Adrenal gland (tissue), 9 donors: ENCODE measurements at regions not wholly inside any gene's neighbourhood (a gene's known extent, or its start where the extent isn't known, plus 50 kb on each side); places are given as distances from the start of the nearest gene placed in this dataset.

Experiments used
- DNase-seq, 7 donors: peaks; one replicate each; pipeline ENCODE4 v3.0.0-alpha.2; 2019 to 2020
- H3K27ac ChIP-seq, 5 donors: fragments of 200-600 bp; sonication (generic) in 4 of 5; 1 replicate in 3 of 5; 2 replicates in 2 of 5; pipeline versions ENCODE4 v1.5.1 to v1.8.0; 2016 to 2020; ENCODE audit warnings: mild to moderate bottlenecking in 1 of 5
- H3K27me3 ChIP-seq: fragments of 200-600 bp; 2 replicates; pipeline ENCODE4 v1.8.0; 2021
- H3K36me3 ChIP-seq, 2 donors: fragments of 200-600 bp; replicated peaks in 1 of 2; 1 replicate in 1 of 2; 2 replicates in 1 of 2; pipeline versions ENCODE4 v1.5.1 to v1.8.0; 2018 to 2022
- H3K4me1 ChIP-seq, 2 donors: fragments of 200-600 bp; replicated peaks in 1 of 2; 1 replicate in 1 of 2; 2 replicates in 1 of 2; pipeline versions ENCODE4 v1.5.1 to v1.8.0; 2018 to 2021
- H3K4me3 ChIP-seq, 4 donors: fragments of 200-600 bp; sonication (generic) in 3 of 4; one replicate each; pipeline ENCODE4 v1.5.1; 2016 to 2018
- H3K9me3 ChIP-seq, 3 donors: fragments of 200-600 bp; sonication (generic) in 1 of 3; replicated peaks in 1 of 3; 1 replicate in 2 of 3; 2 replicates in 1 of 3; pipeline versions ENCODE4 v1.5.1 to v1.8.0; 2016 to 2021
- CTCF ChIP-seq, 6 experiments: fragments of 450-650 bp in 4 of 6; fragments of 200-600 bp in 2 of 6; sonication (generic) in 1 of 6; IDR thresholded peaks; 1 replicate in 5 of 6; 2 replicates in 1 of 6; pipeline versions ENCODE4 v1.5.1 to v1.8.0; 2016 to 2021; ENCODE audit warnings: antibody characterized with exemption in 6 of 6, mild to moderate bottlenecking in 2 of 6, moderate library complexity in 1 of 6
- POLR2A ChIP-seq, 2 donors: fragments of 450-650 bp; IDR thresholded peaks; one replicate each; pipeline ENCODE4 v1.6.1; 2017; ENCODE audit warnings: antibody characterized with exemption in 2 of 2, mild to moderate bottlenecking in 2 of 2, moderate library complexity in 1 of 2
- WGBS, 4 donors: extraction: QIAGEN DNeasy Blood & Tissue Kit in 2 of 4; methylation state at CpG; one replicate each; pipeline versions ENCODE4 v1.1.5 to v1.1.7; 2013 to 2017; 5-methylcytosine and 5-hydroxymethylcytosine counted together
- intact Hi-C, 2 donors: fragments of 100-400 bp; cut with DNase I; formaldehyde crosslinking; loops; one replicate each; pipeline versions ENCODE4 v1.14.1 to v1.15.0; 2022 to 2023
- donor health status: healthy with polysubstance abuse.
- donor health status: Bipolar disorder and iron deficiency.
- donor health status: DM: yes; HTN: yes; CAD: no.
- donor health status: DM: no; HTN: no; CAD: no.
- donor health status: DM: no; HTN: no; CAD: no.

- WGBS, 4 donors: 65 to 86% (median 83%) methylated on average over 4 of the region's 4 CpGs
- Histone ChIP-seq H3K27me3 (no peaks in the 10 kb centered on the region), H3K36me3 (no peaks in the 10 kb centered on the region), H3K9me3 (no peaks in the 10 kb centered on the region), H3K4me1 (no peaks in the 10 kb centered on the region), H3K27ac (no peak overlapping the region), H3K4me3 (no peak overlapping the region)
- no peak for TF ChIP-seq CTCF (IDR thresholded peaks at IDR 0.05)
- TF ChIP-seq POLR2A (IDR thresholded peaks at IDR 0.05): no peak
- intact Hi-C loops: no loop called here
- no peak for DNase-seq
Observed at GRCh38 chr10:44834131-44834530, 77.0 kb upstream of the TMEM72 start.

- no peak overlapping the region for H3K4me3 ChIP-seq
- 53 to 59% (median 57%) methylated on average over 2 of the region's 2 CpGs for WGBS, 4 donors
- H3K9me3 ChIP-seq: no peaks in the 10 kb centered on the region
- no peaks in the 10 kb centered on the region for H3K4me1 ChIP-seq
- DNase-seq: no peak
- H3K36me3 ChIP-seq: no peaks in the 10 kb centered on the region
- no peak overlapping the region for H3K27ac ChIP-seq
- TF ChIP-seq POLR2A (IDR thresholded peaks at IDR 0.05): no peak
- TF ChIP-seq CTCF (IDR thresholded peaks at IDR 0.05): no peak
- intact Hi-C loops: no loop called here
- no peaks in the 10 kb centered on the region for H3K27me3 ChIP-seq
Observed at GRCh38 chr10:44835300-44835699, 75.8 kb upstream of the TMEM72 start.

- 52 to 70% (median 58%) methylated on average over 2 of the region's 2 CpGs for WGBS, 4 donors
- Histone ChIP-seq H3K9me3 (no peaks in the 10 kb centered on the region), H3K4me1 (no peaks in the 10 kb centered on the region), H3K4me3 (no peak overlapping the region), H3K27me3 (no peaks in the 10 kb centered on the region), H3K27ac (no peak overlapping the region), H3K36me3 (no peaks in the 10 kb centered on the region)
- DNase-seq: no peak
- intact Hi-C loops: no loop called here
- TF ChIP-seq POLR2A (IDR thresholded peaks at IDR 0.05): no peak
- no peak for TF ChIP-seq CTCF (IDR thresholded peaks at IDR 0.05)
Observed at GRCh38 chr10:44843484-44843883, 67.7 kb upstream of the TMEM72 start.

- H3K27ac ChIP-seq: no peak overlapping the region
- DNase-seq: no peak
- no peaks in the 10 kb centered on the region for H3K4me1 ChIP-seq
- 80 to 86% (median 83%) methylated on average over 6 of the region's 6 CpGs for WGBS, 4 donors
- no peaks in the 10 kb centered on the region for H3K9me3 ChIP-seq
- H3K4me3 ChIP-seq: no peak overlapping the region
- H3K27me3 ChIP-seq: no peaks in the 10 kb centered on the region
- no peak for TF ChIP-seq POLR2A (IDR thresholded peaks at IDR 0.05)
- TF ChIP-seq CTCF (IDR thresholded peaks at IDR 0.05): no peak
- no peaks in the 10 kb centered on the region for H3K36me3 ChIP-seq
- intact Hi-C loops: no loop called here
Observed at GRCh38 chr10:44845361-44846175, 65.6 kb upstream of the TMEM72 start.
